LNCaP clone FGC (cell line): ENCODE measurements at regions not wholly inside any gene's neighbourhood (a gene's known extent, or its start where the extent isn't known, plus 50 kb on each side); places are given as distances from the start of the nearest gene placed in this dataset.
"Not testable (repeated sequence)": the region's sequence is repeated elsewhere in the genome, so short reads cannot be mapped to it uniquely, and the experiment has no call there.

ENCODE experiments used
- DNase-seq: peaks from one replicate; pipeline ENCODE4 v3.0.0-alpha.2; 2011; ENCODE audit warnings: low read depth
- H3K4me3 ChIP-seq: 2 replicates; pipeline ENCODE4 v1.5.1; 2011; ENCODE audit warnings: mild to moderate bottlenecking, low read depth, low read length, control low read depth
- TF ChIP-seq, protein P1 (sequence below): IDR thresholded peaks from 2 replicates; pipeline ENCODE4 v1.5.1; 2012; ENCODE audit warnings: mild to moderate bottlenecking; ENCODE audit not compliant: control insufficient read depth, insufficient read depth; ENCODE audit errors: extremely low read depth

DNA sequence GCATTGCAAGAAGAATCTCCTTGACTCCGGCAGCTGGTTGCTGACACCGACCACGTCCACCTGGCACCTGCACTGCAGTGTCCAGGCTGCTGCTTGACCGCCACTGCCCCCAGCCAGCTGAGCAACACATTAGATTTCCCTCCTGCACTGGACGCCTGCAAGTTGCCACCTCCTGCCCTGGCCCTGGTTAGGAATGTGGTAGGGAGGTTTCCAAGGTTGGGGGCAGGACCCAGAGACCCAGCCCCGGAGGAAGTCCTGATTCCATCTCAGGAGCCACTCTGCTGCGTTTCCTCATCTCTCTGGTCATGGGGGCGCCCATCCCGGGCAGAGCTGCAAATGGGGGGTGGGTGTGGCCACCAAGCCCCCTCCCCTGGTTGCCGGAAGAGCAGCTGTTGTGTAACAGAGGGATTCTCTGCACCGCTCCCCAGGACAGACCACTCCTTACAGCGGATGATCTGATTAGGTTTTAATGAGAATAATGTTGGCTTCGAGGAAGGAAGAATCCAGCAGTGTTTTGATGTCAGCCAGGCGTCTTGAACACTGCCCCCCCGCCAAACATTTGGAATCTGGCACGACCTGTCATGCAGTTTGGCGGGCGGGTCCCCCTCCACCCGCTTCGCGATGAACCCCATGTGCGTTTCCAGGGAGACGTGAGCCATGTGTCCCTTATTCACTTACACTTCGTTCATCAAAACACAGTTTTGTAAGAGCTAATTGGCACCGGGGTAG, 205.1 kb downstream of the NPIPB11 start:
- not testable (repeated sequence) for DNase-seq, H3K4me3 ChIP-seq

DNA sequence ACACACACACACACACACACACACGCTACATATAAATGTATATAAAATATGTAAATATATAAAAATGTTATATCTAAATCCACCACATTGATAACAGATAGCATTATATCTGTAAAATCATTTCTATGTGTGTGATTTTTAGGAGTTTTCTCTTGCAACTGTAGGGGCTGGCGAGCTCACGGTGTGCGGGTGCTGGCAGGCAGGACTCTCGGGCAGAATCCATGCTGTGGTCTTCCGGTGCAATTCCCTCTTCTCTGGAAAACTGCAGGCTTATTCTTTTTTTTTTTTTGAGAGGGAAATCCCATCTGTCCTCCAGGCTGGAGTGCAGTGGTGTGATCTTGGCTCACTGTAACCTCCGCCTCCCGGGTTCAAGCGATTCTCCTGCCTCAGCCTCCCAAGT, 205.8 kb downstream of the NPIPB11 start:
- DNase-seq, H3K4me3 ChIP-seq: not testable (repeated sequence)

DNA sequence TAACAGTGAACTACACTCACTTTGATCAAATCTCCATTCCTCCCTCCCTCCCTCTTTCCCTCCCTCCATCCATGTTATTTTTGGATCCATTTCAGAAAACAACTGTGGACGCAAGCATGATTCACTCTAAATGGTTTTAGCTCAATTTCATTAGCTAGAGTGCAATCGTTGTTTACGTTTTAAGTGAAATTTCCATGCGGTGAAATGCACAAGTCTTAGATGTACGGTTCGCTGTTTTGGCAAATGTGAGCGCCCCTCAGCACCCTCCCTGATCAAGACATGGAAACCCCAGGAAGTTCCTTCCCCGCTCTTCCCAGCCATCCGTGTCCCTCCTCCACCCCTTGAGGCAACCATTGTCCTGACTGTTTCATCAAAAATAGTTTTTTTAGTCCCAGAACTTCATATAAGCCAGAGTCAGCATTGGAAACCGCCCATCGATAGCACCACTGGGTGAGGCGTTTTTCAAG, 206.3 kb downstream of the NPIPB11 start:
- DNase-seq, H3K4me3 ChIP-seq: not testable (repeated sequence)

DNA sequence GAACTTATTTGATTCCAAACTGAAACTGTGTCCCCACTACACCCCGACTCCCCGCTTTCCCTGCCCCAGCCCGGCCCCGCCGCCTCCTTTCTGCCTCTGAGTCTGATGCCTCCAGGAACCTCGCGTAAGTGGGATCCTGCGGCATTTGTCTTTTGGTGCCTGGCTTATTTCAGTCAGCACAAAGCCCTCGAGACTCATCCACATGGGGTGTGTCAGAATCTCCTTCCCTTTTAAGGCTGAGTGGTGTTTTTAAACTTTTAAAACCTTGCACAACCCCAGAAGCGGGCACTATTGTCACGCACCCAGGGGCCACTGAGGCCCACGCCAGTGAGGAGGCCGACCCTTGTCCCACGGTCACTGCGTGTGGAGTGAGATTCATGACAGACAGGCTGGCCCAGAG, 206.9 kb downstream of the NPIPB11 start:
- not testable (repeated sequence) for DNase-seq, H3K4me3 ChIP-seq

DNA sequence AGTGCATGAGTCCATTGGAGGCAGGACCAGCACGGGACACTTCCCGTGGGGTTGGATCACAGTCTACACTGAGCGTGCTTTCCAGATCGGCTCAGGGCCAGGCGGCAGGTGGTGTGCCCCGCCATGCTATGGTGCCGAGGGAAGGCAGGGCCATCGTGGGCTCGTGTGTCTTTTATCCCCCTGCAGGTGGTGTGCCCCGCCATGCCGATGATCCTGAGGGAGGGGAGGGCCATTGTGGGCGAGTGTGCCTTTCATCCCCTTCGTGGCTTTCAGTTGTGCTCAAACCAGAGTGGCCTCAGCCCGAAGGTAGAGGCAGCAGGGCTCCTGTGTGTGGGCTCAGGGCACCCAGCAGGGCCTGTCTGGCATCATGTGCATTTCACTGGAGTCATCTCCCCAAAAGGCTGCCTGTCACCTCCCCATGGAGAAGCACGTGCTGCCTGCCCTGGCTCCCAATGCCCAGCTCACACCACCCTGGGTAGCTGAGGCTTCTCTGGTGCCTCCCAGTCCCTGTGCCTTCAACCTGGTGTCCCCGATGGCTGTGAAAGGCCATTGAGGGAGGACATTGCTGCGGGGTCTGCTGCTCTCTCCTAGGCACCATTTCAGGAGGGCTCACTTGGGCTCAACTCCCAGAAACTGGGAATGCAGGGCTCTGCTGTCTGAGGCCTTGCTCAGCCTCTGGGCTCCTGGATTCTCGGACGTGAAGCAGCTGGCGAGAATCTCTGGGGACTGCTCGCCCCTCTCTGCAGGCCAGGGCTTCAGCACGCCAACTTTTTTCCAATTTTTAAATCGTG, 207.6 kb downstream of the NPIPB11 start:
- no peak for DNase-seq
- no peak overlapping the region for H3K4me3 ChIP-seq
- TF ChIP-seq, protein P1, sequence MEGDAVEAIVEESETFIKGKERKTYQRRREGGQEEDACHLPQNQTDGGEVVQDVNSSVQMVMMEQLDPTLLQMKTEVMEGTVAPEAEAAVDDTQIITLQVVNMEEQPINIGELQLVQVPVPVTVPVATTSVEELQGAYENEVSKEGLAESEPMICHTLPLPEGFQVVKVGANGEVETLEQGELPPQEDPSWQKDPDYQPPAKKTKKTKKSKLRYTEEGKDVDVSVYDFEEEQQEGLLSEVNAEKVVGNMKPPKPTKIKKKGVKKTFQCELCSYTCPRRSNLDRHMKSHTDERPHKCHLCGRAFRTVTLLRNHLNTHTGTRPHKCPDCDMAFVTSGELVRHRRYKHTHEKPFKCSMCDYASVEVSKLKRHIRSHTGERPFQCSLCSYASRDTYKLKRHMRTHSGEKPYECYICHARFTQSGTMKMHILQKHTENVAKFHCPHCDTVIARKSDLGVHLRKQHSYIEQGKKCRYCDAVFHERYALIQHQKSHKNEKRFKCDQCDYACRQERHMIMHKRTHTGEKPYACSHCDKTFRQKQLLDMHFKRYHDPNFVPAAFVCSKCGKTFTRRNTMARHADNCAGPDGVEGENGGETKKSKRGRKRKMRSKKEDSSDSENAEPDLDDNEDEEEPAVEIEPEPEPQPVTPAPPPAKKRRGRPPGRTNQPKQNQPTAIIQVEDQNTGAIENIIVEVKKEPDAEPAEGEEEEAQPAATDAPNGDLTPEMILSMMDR: no peak

DNA sequence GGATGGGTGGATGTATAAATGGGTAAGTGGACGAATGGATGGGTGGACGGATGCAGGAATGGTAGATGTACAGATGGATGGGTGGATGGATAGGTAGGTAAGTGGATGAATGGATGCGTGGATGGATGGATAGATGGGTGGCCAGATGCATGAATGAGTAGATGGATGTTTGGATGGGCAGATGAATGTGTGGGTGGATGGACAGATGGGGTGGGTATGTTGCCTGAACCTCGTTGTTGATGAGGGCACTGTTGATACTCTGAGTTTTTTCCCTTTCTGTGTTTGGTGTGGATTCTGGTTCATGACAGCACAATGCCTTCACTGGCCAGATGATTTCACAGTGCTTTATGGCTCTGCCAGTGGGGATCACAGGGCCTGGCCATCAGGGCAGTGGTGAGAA, 208.3 kb downstream of the NPIPB11 start:
- TF ChIP-seq, protein P1: no peak
- DNase-seq: no peak
- H3K4me3 ChIP-seq: no peak overlapping the region

DNA sequence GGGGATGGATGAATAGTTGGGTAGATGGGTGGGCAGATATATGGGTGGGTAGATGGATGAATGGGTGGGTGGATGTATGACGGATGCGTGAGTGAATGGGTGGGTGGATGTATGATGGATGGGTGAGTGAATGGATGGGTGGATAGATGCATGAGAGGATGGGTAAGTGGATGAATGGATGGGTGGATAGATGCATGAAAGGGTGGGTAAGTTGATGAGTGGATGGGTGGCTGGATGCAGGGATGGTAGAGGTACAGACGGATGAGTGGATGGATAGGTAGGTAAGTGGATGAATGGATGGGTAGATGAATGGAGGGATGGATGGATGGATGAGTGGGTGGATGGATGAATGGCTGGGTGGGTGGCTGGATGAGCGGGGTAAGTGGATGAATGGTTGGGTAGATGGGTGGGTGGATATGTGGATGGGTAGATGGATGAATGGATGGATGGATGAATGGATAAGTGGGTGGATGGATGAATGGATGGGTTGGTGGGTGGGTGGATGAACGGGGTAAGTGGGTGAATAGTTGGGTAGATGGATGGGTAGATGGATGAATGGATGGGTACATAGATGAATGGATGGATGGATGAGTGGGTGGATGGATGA, 208.9 kb downstream of the NPIPB11 start:
- not testable (repeated sequence) for DNase-seq

DNA sequence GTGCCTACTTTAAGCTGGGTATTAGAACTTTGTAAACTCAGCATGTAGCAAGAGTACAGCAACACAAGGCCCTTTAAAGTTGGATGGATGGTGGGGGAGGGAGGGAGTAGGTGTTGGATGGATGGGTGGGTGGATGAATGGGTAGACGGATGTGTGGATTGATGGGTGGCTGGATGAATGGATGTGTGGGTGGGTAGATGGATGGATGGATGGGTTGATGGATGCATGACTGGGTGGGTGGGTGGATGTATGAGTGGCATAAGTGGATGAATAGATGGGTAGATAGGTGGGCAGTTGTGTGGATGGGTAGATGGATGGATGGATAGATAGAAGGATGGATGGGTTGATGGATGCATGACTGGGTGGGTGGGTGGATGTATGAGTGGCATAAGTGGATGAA, 209.8 kb downstream of the NPIPB11 start:
- not testable (repeated sequence) for DNase-seq

More for the DNA sequence above, 208.9 kb downstream of the NPIPB11 start:
- not testable (repeated sequence) for H3K4me3 ChIP-seq

DNA sequence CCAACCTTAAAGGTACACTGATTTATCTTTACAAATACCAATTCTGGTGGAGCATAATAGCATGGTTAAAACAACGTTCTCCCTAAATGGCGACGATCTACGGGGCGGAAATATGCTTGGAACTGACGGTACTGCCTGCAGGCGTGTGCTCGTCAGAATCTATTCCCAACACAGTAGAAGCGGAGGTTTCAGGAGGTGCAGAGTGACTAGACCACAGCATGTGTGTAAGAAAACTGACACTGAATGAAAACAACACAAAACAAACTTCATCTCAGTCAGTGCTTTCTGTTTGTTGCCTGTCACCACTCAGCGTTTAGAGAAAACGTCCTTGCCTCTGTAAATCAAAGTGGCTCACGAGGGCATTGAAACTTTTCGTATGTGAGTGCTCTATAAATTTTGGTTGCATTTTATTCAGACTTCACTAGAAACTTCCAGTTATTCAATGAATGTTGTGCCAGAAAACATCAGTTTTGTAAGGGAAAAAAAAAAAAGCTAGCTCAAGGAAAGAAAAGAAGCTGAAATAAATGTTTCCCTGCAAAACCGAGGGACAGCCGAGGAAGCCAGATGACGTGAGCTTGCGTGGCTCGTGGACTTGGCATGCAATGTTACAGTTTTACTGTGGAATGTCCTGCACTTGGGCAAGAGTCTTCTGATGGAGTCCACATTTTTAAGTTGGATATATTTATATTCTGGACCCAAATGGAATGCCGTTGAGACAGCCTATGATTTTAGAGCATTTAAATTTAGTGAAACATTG, 210.4 kb downstream of the LAT start:
- H3K4me3 ChIP-seq, DNase-seq: not testable (repeated sequence)

More for the DNA sequence above, 209.8 kb downstream of the NPIPB11 start:
- H3K4me3 ChIP-seq: not testable (repeated sequence)

DNA sequence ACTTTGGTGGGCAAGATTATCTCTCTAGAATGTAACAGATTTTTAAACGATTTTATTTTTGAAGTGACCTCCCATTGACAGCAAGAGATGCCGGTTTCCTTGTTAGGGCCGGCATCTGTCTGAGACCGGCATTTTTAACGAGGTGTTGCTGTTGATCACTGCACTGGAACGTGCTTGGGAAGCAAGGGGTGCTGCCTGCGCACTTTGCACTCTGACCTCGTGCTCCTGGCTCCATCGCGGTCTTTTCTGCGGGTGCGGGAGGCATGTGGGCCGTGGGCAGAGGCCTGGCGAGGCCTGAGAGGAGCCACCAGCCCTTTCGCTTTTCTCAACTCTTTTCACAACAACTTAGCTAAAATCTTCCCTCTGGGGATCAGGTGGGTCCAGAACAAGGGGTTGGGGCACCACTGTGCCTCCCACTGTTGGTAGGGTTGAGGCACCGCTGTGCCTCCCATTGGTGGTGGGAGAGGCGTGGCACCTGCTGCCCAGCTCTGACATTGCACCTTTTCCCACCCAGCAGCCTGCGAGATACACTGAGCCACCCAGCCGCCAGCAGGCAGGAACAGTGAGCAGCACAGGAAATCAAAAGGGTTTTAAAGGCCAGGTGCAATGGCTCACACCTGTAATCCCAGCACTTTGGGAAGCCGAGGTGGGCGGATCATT, 209.5 kb downstream of the LAT start:
- DNase-seq, H3K4me3 ChIP-seq: not testable (repeated sequence)

DNA sequence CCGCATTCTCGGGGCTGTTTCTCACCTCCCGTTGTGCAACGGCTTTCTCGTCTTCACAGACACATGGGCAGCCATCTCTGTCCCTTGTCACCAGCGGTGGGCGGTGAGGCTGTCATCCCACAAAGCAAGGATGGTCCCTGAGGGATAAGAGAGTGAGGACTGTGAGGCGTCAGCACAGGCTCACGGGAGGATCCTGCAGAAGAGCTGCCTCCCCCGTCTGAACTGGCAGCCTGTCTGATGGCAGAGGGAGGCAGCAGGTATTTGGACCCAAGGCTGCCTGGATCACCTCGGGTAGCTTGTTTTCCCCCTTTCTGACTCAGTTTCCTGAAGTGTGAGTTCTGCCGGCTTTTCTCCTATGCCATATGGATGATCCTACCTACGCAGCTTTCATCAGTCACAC, 208.8 kb downstream of the LAT start:
- not testable (repeated sequence) for DNase-seq

DNA sequence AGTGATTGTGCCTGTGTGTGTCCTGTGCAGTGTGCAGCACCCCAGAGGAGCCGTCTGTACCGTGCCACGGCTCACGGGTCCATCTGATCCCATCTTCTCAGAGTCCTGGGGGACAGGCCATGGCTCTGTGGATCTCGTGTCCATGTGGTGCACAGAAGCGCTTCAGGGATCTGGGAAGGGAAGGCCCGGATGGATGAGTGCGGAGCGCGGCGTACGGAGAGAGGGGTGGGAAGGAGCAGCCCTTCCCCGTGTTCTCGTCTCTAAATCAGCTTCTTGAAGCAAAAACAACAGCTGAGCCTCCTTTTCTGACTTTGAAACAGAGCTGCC, 208.4 kb downstream of the LAT start:
- DNase-seq, H3K4me3 ChIP-seq: not testable (repeated sequence)

More for the DNA sequence above, 208.8 kb downstream of the LAT start:
- not testable (repeated sequence) for H3K4me3 ChIP-seq
